ENCODE measurements at regions not wholly inside any gene's neighbourhood (a gene's known extent, or its start where the extent isn't known, plus 50 kb on each side); places are given as distances from the start of the nearest gene placed in this dataset.

DNA sequence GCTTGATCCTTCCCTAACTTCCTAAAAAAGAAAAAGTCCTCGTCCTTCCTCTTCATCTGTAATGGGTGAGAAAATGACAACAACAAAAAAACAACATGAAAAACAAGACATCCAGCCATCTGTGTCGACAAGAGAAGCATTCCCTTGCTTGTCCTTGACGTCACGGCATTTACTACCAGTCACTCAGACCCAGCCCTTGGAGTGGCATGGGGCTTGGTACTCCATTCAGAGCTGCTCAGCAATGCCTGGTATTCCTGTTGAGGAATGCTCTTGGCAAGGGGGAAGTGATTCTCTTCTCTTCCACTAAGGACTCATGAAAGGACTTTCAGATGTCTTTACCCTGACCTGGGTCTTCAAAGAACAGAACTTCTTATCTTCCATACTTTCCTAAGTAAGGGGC is 339.7 kb upstream of the RASGRP1 start:
- Histone ChIP-seq H3K4me3 (ENCODE audit: low read depth, low read length) (no peak overlapping the region), H3K9ac (ENCODE audit: low read length) (no peak overlapping the region), H3K4me1 (ENCODE audit: control insufficient read depth, insufficient read depth, low read length) (no peaks in the 10 kb centered on the region; the same call in 1 of the 2 replicates), H3K36me3 (ENCODE audit: control insufficient read depth, insufficient read depth, low read length) (no peaks in the 10 kb centered on the region), H3K27ac (ENCODE audit: low read depth, low read length) (no peak overlapping the region), H3K27me3 (ENCODE audit: control insufficient read depth, insufficient read depth, low read length) (no peaks in the 10 kb centered on the region), H3K9me3 (ENCODE audit: control insufficient read depth, insufficient read depth, low read depth, low read length) (no peaks in the 10 kb centered on the region)

DNA sequence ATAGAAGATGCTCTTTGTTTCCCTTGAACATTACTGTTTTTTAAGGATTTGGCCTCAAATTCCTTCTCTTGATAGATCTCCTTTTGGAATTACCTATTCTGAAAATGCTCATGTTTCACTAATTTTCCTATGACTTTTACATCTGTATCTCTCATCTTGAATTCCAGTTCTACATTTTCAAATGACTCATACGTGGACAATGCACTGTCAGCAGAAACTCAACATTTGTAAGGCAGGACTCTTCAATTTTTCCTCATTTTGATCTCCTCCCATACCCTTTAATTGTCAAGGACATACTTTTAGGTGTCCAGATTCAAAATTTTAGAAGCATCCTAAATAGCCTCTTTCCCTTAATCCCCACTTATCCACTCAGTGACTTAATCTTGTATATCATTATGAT is 341.0 kb upstream of the RASGRP1 start:
- Histone ChIP-seq H3K4me1 (ENCODE audit: control insufficient read depth, insufficient read depth, low read length) (no peaks in the 10 kb centered on the region; the same call in 1 of the 2 replicates), H3K27ac (ENCODE audit: low read depth, low read length) (no peak overlapping the region), H3K27me3 (ENCODE audit: control insufficient read depth, insufficient read depth, low read length) (no peaks in the 10 kb centered on the region), H3K36me3 (ENCODE audit: control insufficient read depth, insufficient read depth, low read length) (no peaks in the 10 kb centered on the region), H3K9ac (ENCODE audit: low read length) (no peak overlapping the region), H3K4me3 (ENCODE audit: low read depth, low read length) (no peak overlapping the region), H3K9me3 (ENCODE audit: control insufficient read depth, insufficient read depth, low read depth, low read length) (no peaks in the 10 kb centered on the region)

- no peaks in the 10 kb centered on the region for H3K36me3 ChIP-seq (ENCODE audit: control insufficient read depth, insufficient read depth, low read length)
Observed at GRCh38 chr15:38920966-38921365, 356.4 kb upstream of the RASGRP1 start.

GRCh38 chr15:38921471-38921870 is 356.9 kb upstream of the RASGRP1 start:
- Histone ChIP-seq H3K4me3 (ENCODE audit: low read depth, low read length) (no peak overlapping the region), H3K4me1 (ENCODE audit: control insufficient read depth, insufficient read depth, low read length) (no peaks in the 10 kb centered on the region), H3K9ac (ENCODE audit: low read length) (no peak overlapping the region), H3K9me3 (ENCODE audit: control insufficient read depth, insufficient read depth, low read depth, low read length) (no peaks in the 10 kb centered on the region), H3K27ac (ENCODE audit: low read depth, low read length) (no peak overlapping the region), H3K36me3 (ENCODE audit: control insufficient read depth, insufficient read depth, low read length) (no peaks in the 10 kb centered on the region), H3K27me3 (ENCODE audit: control insufficient read depth, insufficient read depth, low read length) (no peaks in the 10 kb centered on the region)

More at GRCh38 chr15:38920966-38921365, 356.4 kb upstream of the RASGRP1 start:
- Histone ChIP-seq H3K9ac (ENCODE audit: low read length) (no peak overlapping the region), H3K9me3 (ENCODE audit: control insufficient read depth, insufficient read depth, low read depth, low read length) (no peaks in the 10 kb centered on the region), H3K27me3 (ENCODE audit: control insufficient read depth, insufficient read depth, low read length) (no peaks in the 10 kb centered on the region), H3K4me1 (ENCODE audit: control insufficient read depth, insufficient read depth, low read length) (no peaks in the 10 kb centered on the region), H3K27ac (ENCODE audit: low read depth, low read length) (no peak overlapping the region), H3K4me3 (ENCODE audit: low read depth, low read length) (no peak overlapping the region)

DNA sequence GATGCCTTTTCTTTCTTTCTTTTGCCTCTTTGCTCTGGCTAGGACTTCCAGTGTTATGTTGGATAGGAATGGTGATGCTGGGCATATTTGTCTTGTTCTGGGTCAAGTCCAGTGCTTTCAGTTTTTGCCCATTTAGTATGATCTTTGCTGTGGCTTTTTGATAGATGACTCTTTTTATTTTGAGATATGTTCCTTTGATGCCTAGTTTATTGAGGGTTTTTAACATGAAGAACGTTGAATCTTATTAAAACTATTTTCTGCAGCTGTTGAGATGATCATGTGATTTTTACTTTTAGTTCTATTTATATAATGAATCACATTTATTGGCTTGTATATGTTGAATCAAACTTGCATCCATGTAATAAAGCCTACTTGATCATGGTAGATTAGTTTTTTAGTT is 363.8 kb upstream of the RASGRP1 start:
- Histone ChIP-seq H3K9me3 (ENCODE audit: control insufficient read depth, insufficient read depth, low read depth, low read length) (no peaks in the 10 kb centered on the region), H3K9ac (ENCODE audit: low read length) (no peak overlapping the region), H3K36me3 (ENCODE audit: control insufficient read depth, insufficient read depth, low read length) (no peaks in the 10 kb centered on the region), H3K4me3 (ENCODE audit: low read depth, low read length) (no peak overlapping the region), H3K27me3 (ENCODE audit: control insufficient read depth, insufficient read depth, low read length) (no peaks in the 10 kb centered on the region), H3K27ac (ENCODE audit: low read depth, low read length) (no peak overlapping the region), H3K4me1 (ENCODE audit: control insufficient read depth, insufficient read depth, low read length) (no peaks in the 10 kb centered on the region)

DNA sequence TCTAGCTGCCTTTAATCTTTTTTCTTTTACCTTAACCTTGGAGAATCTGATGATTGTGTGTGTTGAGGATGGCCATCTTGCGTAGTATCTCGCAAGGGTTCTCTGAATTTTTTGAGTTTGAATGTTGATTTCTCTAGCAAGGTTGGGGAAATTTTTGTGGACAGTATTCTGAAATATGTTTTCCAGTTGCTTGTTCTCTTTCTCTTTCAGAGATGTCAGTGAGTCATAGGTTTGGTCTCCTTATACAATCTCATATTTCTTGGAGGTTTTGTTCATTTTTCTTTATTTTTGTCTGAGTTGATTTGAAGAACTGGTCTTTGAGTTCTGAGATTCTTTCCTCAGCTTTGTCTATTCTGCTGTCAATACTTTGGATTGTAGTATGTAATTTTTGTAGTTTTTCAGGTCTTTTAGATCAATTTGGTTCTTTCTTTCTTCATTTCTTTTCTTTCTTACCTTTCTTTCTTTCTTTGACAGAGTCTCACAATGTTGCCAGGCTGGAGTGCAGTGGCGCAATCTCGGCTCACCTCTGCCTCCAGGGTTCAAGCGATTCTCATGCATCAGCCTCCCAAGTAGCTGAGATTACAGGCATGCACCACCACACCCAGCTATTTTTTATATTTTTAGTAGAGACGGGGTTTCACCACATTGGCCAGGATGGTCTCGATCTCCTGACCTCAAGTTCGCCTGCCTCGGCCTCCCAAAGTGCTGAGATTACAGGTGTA is 366.4 kb upstream of the RASGRP1 start:
- H3K4me1 ChIP-seq (ENCODE audit: control insufficient read depth, insufficient read depth, low read length), result no peaks in the 10 kb centered on the region
- H3K9ac ChIP-seq (ENCODE audit: low read length), result no peak overlapping the region
- no peak overlapping the region for H3K4me3 ChIP-seq (ENCODE audit: low read depth, low read length)
- H3K27ac ChIP-seq (ENCODE audit: low read depth, low read length), result no peak overlapping the region
- no peaks in the 10 kb centered on the region for H3K9me3 ChIP-seq (ENCODE audit: control insufficient read depth, insufficient read depth, low read depth, low read length)
- H3K27me3 ChIP-seq (ENCODE audit: control insufficient read depth, insufficient read depth, low read length), result no peaks in the 10 kb centered on the region
- no peaks in the 10 kb centered on the region for H3K36me3 ChIP-seq (ENCODE audit: control insufficient read depth, insufficient read depth, low read length)

DNA sequence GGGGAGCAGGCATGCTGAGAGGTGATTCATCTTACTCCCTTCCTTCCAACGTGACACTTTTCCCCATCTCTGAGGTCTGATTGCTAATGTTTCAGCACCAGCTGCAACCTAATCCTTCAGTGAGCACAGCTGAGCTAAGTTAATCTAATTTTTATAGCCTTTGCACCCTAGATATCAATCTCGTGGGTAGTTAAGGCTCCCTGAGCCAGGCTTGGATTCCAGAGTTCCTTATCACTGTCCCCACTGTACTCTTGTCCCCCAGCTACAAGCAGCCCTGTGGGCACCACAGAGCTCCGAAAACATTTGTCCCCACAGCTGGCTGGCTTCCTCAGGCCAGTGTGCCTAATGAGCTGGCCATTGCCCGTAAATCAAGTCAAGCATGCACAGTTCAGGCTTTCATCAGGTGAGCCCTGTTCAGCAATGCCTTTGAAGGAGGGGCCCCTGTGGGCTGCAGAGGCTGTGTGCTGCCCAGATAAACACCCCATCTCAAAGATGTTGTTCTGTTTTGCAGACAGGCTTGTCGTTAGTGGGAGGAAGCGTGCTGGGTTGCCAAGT is 376.9 kb upstream of the RASGRP1 start:
- Histone ChIP-seq H3K36me3 (ENCODE audit: control insufficient read depth, insufficient read depth, low read length) (no peaks in the 10 kb centered on the region), H3K4me3 (ENCODE audit: low read depth, low read length) (no peak overlapping the region), H3K27me3 (ENCODE audit: control insufficient read depth, insufficient read depth, low read length) (no peaks in the 10 kb centered on the region), H3K9me3 (ENCODE audit: control insufficient read depth, insufficient read depth, low read depth, low read length) (no peaks in the 10 kb centered on the region), H3K27ac (ENCODE audit: low read depth, low read length) (no peak overlapping the region), H3K9ac (ENCODE audit: low read length) (no peak overlapping the region), H3K4me1 (ENCODE audit: control insufficient read depth, insufficient read depth, low read length) (no peaks in the 10 kb centered on the region)

DNA sequence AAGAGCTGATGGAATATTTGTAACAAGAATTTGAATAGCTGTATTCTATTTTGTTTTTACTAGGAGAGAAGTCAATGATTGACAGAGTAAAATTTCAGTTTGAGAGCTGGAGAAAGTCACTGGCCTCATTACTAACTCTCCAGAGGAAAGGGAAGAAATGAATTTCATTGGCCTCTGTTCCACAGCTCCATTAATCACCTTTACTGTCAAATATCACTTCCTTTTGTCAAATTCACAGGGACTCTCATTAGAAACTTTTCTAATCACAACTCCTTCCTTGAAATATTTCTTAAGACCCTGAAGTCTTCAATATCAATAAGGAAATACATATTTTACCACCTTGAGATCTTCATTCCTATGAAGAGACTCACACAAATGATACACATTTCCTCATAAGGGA is 379.9 kb upstream of the RASGRP1 start:
- no peaks in the 10 kb centered on the region for H3K4me1 ChIP-seq (ENCODE audit: control insufficient read depth, insufficient read depth, low read length)
- no peaks in the 10 kb centered on the region for H3K27me3 ChIP-seq (ENCODE audit: control insufficient read depth, insufficient read depth, low read length)
- no peak overlapping the region for H3K9ac ChIP-seq (ENCODE audit: low read length)
- no peaks in the 10 kb centered on the region for H3K36me3 ChIP-seq (ENCODE audit: control insufficient read depth, insufficient read depth, low read length)
- H3K4me3 ChIP-seq (ENCODE audit: low read depth, low read length), result no peak overlapping the region
- no peaks in the 10 kb centered on the region for H3K9me3 ChIP-seq (ENCODE audit: control insufficient read depth, insufficient read depth, low read depth, low read length)
- H3K27ac ChIP-seq (ENCODE audit: low read depth, low read length), result no peak overlapping the region

- H3K9me3 ChIP-seq (ENCODE audit: control insufficient read depth, insufficient read depth, low read depth, low read length), result no peaks in the 10 kb centered on the region
- no peak overlapping the region for H3K9ac ChIP-seq (ENCODE audit: low read length)
- no peak overlapping the region for H3K4me3 ChIP-seq (ENCODE audit: low read depth, low read length)
- H3K4me1 ChIP-seq (ENCODE audit: control insufficient read depth, insufficient read depth, low read length), result no peaks in the 10 kb centered on the region
- no peaks in the 10 kb centered on the region for H3K36me3 ChIP-seq (ENCODE audit: control insufficient read depth, insufficient read depth, low read length)
- H3K27ac ChIP-seq (ENCODE audit: low read depth, low read length), result no peak overlapping the region
- H3K27me3 ChIP-seq (ENCODE audit: control insufficient read depth, insufficient read depth, low read length), result no peaks in the 10 kb centered on the region
Observed at GRCh38 chr15:38945551-38946298, 381.1 kb upstream of the RASGRP1 start.

DNA sequence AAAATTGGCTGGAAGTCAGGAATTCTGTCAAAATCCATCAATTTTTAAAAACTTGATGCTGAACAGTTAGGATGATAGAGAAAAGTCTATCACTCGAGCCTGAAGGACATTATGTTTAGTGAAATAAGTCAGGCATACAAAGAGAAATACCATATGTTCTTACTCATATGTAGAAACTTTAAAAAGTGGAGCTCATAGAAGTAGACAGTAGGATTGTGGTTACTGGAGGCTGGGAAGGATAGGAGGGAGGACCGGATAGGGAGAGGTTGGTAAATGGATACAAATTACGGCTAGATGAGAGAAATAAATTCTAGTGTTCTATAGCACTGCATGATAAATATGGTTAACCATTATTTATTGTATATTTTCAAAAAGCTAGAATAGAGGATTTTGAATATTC is 389.5 kb upstream of the RASGRP1 start:
- H3K27ac ChIP-seq (ENCODE audit: low read depth, low read length), result no peak overlapping the region
- H3K9me3 ChIP-seq (ENCODE audit: control insufficient read depth, insufficient read depth, low read depth, low read length), result no peaks in the 10 kb centered on the region
- H3K4me3 ChIP-seq (ENCODE audit: low read depth, low read length), result no peak overlapping the region
- H3K4me1 ChIP-seq (ENCODE audit: control insufficient read depth, insufficient read depth, low read length), result no peaks in the 10 kb centered on the region
- no peaks in the 10 kb centered on the region for H3K36me3 ChIP-seq (ENCODE audit: control insufficient read depth, insufficient read depth, low read length)
- H3K9ac ChIP-seq (ENCODE audit: low read length), result no peak overlapping the region
- H3K27me3 ChIP-seq (ENCODE audit: control insufficient read depth, insufficient read depth, low read length), result no peaks in the 10 kb centered on the region

DNA sequence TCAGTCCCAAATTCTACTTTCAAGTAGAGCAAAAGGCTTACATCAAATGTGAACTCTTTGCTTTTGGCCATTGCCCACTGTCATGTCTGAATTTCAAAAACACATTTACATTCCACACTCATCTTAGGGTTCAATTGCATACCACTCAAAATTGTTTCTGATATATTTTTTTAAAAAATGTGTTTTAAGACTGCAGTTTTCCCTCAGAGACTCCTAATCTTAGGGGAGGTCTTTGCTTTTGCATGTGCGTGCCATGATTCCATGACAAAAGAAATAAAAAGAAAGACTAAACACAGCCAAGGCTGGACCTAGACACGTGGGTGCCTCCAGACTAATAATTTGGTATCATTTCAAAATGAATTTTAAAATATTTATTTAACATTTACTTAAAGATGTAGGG is 396.8 kb upstream of the RASGRP1 start:
- no peaks in the 10 kb centered on the region for H3K4me1 ChIP-seq (ENCODE audit: control insufficient read depth, insufficient read depth, low read length)
- no peaks in the 10 kb centered on the region for H3K27me3 ChIP-seq (ENCODE audit: control insufficient read depth, insufficient read depth, low read length)
- H3K27ac ChIP-seq (ENCODE audit: low read depth, low read length), result no peak overlapping the region
- H3K4me3 ChIP-seq (ENCODE audit: low read depth, low read length), result no peak overlapping the region
- no peaks in the 10 kb centered on the region for H3K36me3 ChIP-seq (ENCODE audit: control insufficient read depth, insufficient read depth, low read length)
- no peak overlapping the region for H3K9ac ChIP-seq (ENCODE audit: low read length)
- H3K9me3 ChIP-seq (ENCODE audit: control insufficient read depth, insufficient read depth, low read depth, low read length), result no peaks in the 10 kb centered on the region

All from HUES6 (cell line).